ENCODE measurements at regions not wholly inside any gene's neighbourhood (a gene's known extent, or its start where the extent isn't known, plus 50 kb on each side); places are given as distances from the start of the nearest gene placed in this dataset.

DNA sequence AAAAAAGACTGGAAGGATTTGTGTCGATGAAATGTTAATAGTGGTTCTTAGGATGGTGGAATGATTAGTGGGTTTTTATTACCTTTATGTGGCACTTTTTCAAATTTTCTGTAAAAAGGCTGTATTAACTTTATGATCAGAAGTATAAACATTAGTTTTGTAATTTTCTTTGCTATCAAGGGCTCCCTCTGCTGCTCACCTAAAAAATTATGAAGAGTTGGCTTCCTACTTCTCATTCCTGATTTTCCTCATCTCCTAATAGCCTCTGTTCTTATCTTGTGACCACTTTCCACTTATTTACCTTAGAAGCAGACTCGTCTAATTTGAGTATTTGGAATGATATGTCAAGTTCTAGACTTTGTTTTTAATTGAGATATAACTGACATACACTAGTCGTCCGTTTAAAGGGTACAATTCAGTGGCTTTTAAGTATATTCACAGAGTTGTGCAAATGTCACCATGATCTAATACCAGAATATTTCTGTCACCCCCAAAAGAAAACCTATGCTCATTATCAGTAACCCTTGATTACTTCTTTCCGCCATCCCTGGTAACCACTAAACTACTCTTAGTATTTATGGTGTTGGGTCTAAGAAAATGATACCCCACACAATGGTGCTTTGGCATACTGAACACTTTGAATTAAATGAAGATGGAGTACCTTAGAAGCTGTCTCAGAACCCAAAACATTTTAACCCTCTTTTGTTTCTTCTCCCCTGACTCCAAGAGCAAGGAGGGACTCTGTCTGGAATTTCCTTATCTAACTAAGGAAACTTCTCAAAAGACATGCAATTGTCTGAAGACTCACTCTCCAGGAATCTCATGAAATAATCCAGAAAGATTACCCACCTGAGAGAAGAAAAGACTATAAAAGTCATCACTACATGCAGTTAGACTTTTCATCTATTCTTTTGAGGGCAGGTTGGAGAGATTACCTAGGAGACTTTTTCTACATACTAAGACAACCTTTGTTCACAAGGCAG, 311.3 kb downstream of the DLEU7 start (continued):
- TF ChIP-seq, protein P1, sequence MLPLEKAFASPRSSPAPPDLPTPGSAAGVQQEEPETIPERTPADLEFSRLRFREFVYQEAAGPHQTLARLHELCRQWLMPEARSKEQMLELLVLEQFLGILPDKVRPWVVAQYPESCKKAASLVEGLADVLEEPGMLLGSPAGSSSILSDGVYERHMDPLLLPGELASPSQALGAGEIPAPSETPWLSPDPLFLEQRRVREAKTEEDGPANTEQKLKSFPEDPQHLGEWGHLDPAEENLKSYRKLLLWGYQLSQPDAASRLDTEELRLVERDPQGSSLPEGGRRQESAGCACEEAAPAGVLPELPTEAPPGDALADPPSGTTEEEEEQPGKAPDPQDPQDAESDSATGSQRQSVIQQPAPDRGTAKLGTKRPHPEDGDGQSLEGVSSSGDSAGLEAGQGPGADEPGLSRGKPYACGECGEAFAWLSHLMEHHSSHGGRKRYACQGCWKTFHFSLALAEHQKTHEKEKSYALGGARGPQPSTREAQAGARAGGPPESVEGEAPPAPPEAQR (tag by site-specific recombination; IDR thresholded peaks at IDR 0.05), result no peak
- TF ChIP-seq IKZF3 (tag by site-specific recombination; IDR thresholded peaks at IDR 0.05) (peak; percentile 56), ZNF394 (tag by site-specific recombination; IDR thresholded peaks at IDR 0.05; ENCODE audit: borderline replicate concordance) (no peak), ZNF629 (tag by site-specific recombination; IDR thresholded peaks at IDR 0.05) (no peak), ZNF292 (tag by site-specific recombination; IDR thresholded peaks at IDR 0.05; ENCODE audit: borderline replicate concordance, low read depth) (no peak), WT1 (tag by site-specific recombination; IDR thresholded peaks at IDR 0.05) (no peak), ZNF664 (tag by site-specific recombination; IDR thresholded peaks at IDR 0.05) (peak; percentile 37; the same call in 1 of the 2 replicates), ZBTB1 (tag by site-specific recombination; IDR thresholded peaks at IDR 0.05) (no peak)
- TF ChIP-seq, protein P2, sequence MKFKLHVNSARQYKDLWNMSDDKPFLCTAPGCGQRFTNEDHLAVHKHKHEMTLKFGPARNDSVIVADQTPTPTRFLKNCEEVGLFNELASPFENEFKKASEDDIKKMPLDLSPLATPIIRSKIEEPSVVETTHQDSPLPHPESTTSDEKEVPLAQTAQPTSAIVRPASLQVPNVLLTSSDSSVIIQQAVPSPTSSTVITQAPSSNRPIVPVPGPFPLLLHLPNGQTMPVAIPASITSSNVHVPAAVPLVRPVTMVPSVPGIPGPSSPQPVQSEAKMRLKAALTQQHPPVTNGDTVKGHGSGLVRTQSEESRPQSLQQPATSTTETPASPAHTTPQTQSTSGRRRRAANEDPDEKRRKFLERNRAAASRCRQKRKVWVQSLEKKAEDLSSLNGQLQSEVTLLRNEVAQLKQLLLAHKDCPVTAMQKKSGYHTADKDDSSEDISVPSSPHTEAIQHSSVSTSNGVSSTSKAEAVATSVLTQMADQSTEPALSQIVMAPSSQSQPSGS (tag by site-specific recombination; IDR thresholded peaks at IDR 0.05; ENCODE audit: low read depth), result no peak
- TF ChIP-seq, protein P3, sequence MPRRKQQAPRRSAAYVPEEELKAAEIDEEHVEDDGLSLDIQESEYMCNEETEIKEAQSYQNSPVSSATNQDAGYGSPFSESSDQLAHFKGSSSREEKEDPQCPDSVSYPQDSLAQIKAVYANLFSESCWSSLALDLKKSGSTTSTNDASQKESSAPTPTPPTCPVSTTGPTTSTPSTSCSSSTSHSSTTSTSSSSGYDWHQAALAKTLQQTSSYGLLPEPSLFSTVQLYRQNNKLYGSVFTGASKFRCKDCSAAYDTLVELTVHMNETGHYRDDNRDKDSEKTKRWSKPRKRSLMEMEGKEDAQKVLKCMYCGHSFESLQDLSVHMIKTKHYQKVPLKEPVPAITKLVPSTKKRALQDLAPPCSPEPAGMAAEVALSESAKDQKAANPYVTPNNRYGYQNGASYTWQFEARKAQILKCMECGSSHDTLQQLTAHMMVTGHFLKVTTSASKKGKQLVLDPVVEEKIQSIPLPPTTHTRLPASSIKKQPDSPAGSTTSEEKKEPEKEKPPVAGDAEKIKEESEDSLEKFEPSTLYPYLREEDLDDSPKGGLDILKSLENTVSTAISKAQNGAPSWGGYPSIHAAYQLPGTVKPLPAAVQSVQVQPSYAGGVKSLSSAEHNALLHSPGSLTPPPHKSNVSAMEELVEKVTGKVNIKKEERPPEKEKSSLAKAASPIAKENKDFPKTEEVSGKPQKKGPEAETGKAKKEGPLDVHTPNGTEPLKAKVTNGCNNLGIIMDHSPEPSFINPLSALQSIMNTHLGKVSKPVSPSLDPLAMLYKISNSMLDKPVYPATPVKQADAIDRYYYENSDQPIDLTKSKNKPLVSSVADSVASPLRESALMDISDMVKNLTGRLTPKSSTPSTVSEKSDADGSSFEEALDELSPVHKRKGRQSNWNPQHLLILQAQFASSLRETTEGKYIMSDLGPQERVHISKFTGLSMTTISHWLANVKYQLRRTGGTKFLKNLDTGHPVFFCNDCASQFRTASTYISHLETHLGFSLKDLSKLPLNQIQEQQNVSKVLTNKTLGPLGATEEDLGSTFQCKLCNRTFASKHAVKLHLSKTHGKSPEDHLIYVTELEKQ (tag by site-specific recombination; IDR thresholded peaks at IDR 0.05; ENCODE audit: borderline replicate concordance), result no peak
- TF ChIP-seq, protein P4, sequence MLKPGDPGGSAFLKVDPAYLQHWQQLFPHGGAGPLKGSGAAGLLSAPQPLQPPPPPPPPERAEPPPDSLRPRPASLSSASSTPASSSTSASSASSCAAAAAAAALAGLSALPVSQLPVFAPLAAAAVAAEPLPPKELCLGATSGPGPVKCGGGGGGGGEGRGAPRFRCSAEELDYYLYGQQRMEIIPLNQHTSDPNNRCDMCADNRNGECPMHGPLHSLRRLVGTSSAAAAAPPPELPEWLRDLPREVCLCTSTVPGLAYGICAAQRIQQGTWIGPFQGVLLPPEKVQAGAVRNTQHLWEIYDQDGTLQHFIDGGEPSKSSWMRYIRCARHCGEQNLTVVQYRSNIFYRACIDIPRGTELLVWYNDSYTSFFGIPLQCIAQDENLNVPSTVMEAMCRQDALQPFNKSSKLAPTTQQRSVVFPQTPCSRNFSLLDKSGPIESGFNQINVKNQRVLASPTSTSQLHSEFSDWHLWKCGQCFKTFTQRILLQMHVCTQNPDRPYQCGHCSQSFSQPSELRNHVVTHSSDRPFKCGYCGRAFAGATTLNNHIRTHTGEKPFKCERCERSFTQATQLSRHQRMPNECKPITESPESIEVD (tag by site-specific recombination; IDR thresholded peaks at IDR 0.05), result peak; percentile 67

DNA sequence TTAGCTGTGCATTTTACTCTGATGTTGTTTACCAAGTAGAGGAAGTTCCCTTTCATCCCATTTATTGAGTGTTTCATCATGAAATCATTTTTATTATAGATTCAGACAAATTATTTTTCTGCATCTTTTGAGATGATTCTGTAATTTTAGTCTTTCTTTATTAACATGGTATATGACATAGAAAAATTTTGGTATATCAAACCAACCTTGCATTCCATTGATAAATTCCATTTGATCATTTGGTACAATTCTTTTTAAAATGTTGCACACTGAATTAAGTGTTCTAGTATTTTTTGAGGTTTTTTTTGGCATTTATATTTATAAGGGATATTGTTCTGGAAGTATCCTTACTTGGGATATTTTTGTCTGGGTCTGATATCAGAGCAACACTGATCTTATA, 308.4 kb downstream of the DLEU7 start:
- no peaks in the 10 kb centered on the region for H3K36me3 ChIP-seq (ENCODE audit: control insufficient read depth in 2 of 2, insufficient read depth in 1 of 2, low read length in 2 of 2)
- ChIA-PET POLR2A (no interaction called here), CTCF (no interaction called here)
- no peaks in the 10 kb centered on the region for H3K9me3 ChIP-seq (ENCODE audit: control insufficient read depth, insufficient read depth, low read depth, low read length)
- peaks cover 2% of the 10 kb centered on the region for H3K4me1 ChIP-seq (ENCODE audit: control insufficient read depth, insufficient read depth, low read length)
- H3K27ac ChIP-seq (ENCODE audit: extremely low read depth, low read depth, low read length), result no peak overlapping the region
- no peak overlapping the region for H3K4me3 ChIP-seq (ENCODE audit: low read depth, low read length)
- no peak for TF ChIP-seq ZNF701 (tag by site-specific recombination; IDR thresholded peaks at IDR 0.05)
- peak; percentile 33 for TF ChIP-seq SETDB1 (IDR thresholded peaks at IDR 0.05; ENCODE audit: insufficient read length, low read length)

DNA sequence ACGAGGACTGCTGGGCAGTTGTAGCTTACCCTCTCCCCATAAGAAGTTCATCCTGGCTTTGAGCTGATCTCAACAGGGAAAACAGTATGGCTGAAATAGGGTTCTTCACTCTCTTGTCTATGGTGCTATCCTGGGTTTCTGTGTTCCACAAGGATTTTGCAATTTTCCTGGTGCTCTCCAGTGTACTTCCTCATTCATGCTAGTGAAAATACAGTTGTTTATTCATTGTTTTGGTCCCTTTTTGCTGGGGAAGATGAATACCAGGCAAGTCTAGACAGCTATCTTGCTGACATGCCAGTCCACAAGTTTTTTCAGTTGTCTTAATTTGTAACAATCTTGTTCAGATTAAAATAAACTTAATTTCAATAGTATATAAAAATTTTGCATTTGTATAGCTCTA, 306.5 kb downstream of the DLEU7 start:
- H3K9me3 ChIP-seq (ENCODE audit: control insufficient read depth, insufficient read depth, low read depth, low read length), result no peaks in the 10 kb centered on the region
- no peak overlapping the region for H3K27ac ChIP-seq (ENCODE audit: extremely low read depth, low read depth, low read length)
- TF ChIP-seq ZNF311 (tag by site-specific recombination; IDR thresholded peaks at IDR 0.05; ENCODE audit: borderline replicate concordance) (no peak), ZNF354C (tag by site-specific recombination; IDR thresholded peaks at IDR 0.05; ENCODE audit: borderline replicate concordance, low read depth) (no peak), ZBTB48 (tag by site-specific recombination; IDR thresholded peaks at IDR 0.05) (no peak), ZNF707 (tag by site-specific recombination; IDR thresholded peaks at IDR 0.05) (no peak)
- TF ChIP-seq, protein P5, sequence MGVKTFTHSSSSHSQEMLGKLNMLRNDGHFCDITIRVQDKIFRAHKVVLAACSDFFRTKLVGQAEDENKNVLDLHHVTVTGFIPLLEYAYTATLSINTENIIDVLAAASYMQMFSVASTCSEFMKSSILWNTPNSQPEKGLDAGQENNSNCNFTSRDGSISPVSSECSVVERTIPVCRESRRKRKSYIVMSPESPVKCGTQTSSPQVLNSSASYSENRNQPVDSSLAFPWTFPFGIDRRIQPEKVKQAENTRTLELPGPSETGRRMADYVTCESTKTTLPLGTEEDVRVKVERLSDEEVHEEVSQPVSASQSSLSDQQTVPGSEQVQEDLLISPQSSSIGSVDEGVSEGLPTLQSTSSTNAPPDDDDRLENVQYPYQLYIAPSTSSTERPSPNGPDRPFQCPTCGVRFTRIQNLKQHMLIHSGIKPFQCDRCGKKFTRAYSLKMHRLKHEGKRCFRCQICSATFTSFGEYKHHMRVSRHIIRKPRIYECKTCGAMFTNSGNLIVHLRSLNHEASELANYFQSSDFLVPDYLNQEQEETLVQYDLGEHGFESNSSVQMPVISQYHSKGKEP (tag by site-specific recombination; IDR thresholded peaks at IDR 0.05), result no peak
- TF ChIP-seq, protein P6, sequence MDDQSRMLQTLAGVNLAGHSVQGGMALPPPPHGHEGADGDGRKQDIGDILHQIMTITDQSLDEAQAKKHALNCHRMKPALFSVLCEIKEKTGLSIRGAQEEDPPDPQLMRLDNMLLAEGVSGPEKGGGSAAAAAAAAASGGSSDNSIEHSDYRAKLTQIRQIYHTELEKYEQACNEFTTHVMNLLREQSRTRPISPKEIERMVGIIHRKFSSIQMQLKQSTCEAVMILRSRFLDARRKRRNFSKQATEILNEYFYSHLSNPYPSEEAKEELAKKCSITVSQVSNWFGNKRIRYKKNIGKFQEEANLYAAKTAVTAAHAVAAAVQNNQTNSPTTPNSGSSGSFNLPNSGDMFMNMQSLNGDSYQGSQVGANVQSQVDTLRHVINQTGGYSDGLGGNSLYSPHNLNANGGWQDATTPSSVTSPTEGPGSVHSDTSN (CRISPR knock-in tag; IDR thresholded peaks at IDR 0.05), result no peak
- no peaks in the 10 kb centered on the region for H3K36me3 ChIP-seq (ENCODE audit: control insufficient read depth in 2 of 2, insufficient read depth in 1 of 2, low read length in 2 of 2)
- H3K4me1 ChIP-seq (ENCODE audit: control insufficient read depth, insufficient read depth, low read length), result no peaks in the 10 kb centered on the region
- ChIA-PET CTCF (no interaction called here), POLR2A (no interaction called here)
- H3K4me3 ChIP-seq (ENCODE audit: low read depth, low read length), result no peak overlapping the region

Measured in HEK293 (cell line).